GM12878 (cell line): ENCODE measurements at regions not wholly inside any gene's neighbourhood (a gene's known extent, or its start where the extent isn't known, plus 50 kb on each side); places are given as distances from the start of the nearest gene placed in this dataset.

ENCODE experiments used
- ATAC-seq: fragments of 200-7000 bp; cut with Tn5 transposase; 3 replicates; pipeline ENCODE4 v1.9.1; 2020; ENCODE audit warnings: mild to moderate bottlenecking, moderate library complexity
- BruUV-seq: library from RNA; stranded (reverse); fragments of 400-500 nt; replicated peaks from 2 replicates; lab custom pipeline; 2021; lab: Mats Ljungman, UMichigan
- CTCF ChIA-PET: fragments of 300-600 bp; sonication (Branson Sonifier 250); formaldehyde crosslinking; extraction: SDS; loops from one replicate; lab custom pipeline; 2021; ENCODE audit warnings: inconsistent platforms; lab: Yijun Ruan, JAX
- POLR2A ChIA-PET: fragments of 350-600 bp; formaldehyde crosslinking; extraction: SDS; loops from one replicate; lab custom pipeline; 2021; ENCODE audit warnings: inconsistent platforms; lab: Charles Lee
- RAD21 ChIA-PET: fragments of 300-600 bp; sonication (Branson Sonifier 250); formaldehyde crosslinking; loops from one replicate; lab custom pipeline; 2023; ENCODE audit warnings: antibody characterized with exemption; ENCODE audit not compliant: unreplicated experiment; lab: Charles Lee
- SMC1A ChIA-PET: fragments of 300-600 bp; sonication (Branson Sonifier 250); formaldehyde crosslinking; loops from one replicate; lab custom pipeline; 2023; ENCODE audit not compliant: unreplicated experiment, uncharacterized antibody; lab: Charles Lee
- DNase-seq: peaks from one replicate; pipeline ENCODE4 v3.0.0-alpha.2; 2011; ENCODE audit warnings: low read depth, low spot score
- FAIRE-seq: peaks from 3 replicates; lab custom pipeline; 2011; peaks lifted over from hg19 to GRCh38; lab: Jason Lieb, UNC
- H2AFZ ChIP-seq: 2 replicates; pipeline ENCODE4 v1.6.0; 2011; ENCODE audit warnings: low read depth, low read length, control low read depth; ENCODE audit not compliant: control insufficient read depth
- H3K27ac ChIP-seq: 2 replicates; pipeline ENCODE4 v1.5.1; 2011; ENCODE audit warnings: control low read depth; ENCODE audit not compliant: control insufficient read depth, insufficient read depth
- H3K27me3 ChIP-seq, 2 experiments: replicated peaks in 1 of 2; 2 replicates each; pipeline versions ENCODE4 v1.6.0 to v1.6.1; 2011; ENCODE audit warnings: low read length in 1 of 2; ENCODE audit not compliant: control insufficient read depth in 2 of 2, insufficient read depth in 2 of 2
- H3K36me3 ChIP-seq, 2 experiments: 2 replicates each; pipeline ENCODE4 v1.5.1; 2011; ENCODE audit warnings: low read length in 1 of 2; ENCODE audit not compliant: control insufficient read depth in 2 of 2, insufficient read depth in 2 of 2
- H3K4me1 ChIP-seq: 2 replicates; pipeline ENCODE4 v1.6.1; 2011; ENCODE audit warnings: mild to moderate bottlenecking, low read length, moderate library complexity, mixed read lengths; ENCODE audit not compliant: control insufficient read depth, insufficient read depth
- H3K4me2 ChIP-seq: 2 replicates; pipeline ENCODE4 v1.6.0; 2011; ENCODE audit warnings: control low read depth; ENCODE audit not compliant: control insufficient read depth, insufficient read depth
- H3K4me3 ChIP-seq: fragments of 200-600 bp; sonication (generic); 2 replicates; pipeline ENCODE4 v1.5.1; 2016
- H3K79me2 ChIP-seq: 2 replicates; pipeline ENCODE4 v1.6.0; 2011; ENCODE audit warnings: low read length; ENCODE audit not compliant: control insufficient read depth, insufficient read depth
- H3K9ac ChIP-seq: 2 replicates; pipeline ENCODE4 v1.8.0; 2011; ENCODE audit warnings: low read length, control low read depth, mixed read lengths; ENCODE audit not compliant: control insufficient read depth, insufficient read depth
- H3K9me3 ChIP-seq: replicated peaks from 3 replicates; pipeline ENCODE4 v1.5.1; 2011; ENCODE audit warnings: mild to moderate bottlenecking, low read length; ENCODE audit not compliant: control insufficient read depth, insufficient read depth
- H4K20me1 ChIP-seq: 2 replicates; pipeline ENCODE4 v1.6.0; 2011; ENCODE audit not compliant: control insufficient read depth, insufficient read depth
- CEBPB ChIP-seq, 2 experiments: fragments of 150-350 bp in 1 of 2; IDR thresholded peaks; 2 replicates each; pipeline ENCODE4 v1.6.1; 2012 to 2014; ENCODE audit warnings: low read depth in 2 of 2, low read length in 2 of 2, borderline replicate concordance in 1 of 2, inconsistent platforms in 1 of 2
- CREM ChIP-seq: IDR thresholded peaks from 2 replicates; pipeline ENCODE4 v1.6.1; 2014; ENCODE audit warnings: antibody characterized with exemption, low read depth
- ETV6 ChIP-seq, 2 experiments: fragments of 450-650 bp in 1 of 2; IDR thresholded peaks in 1 of 2; conservative IDR thresholded peaks in 1 of 2; 2 replicates each; pipeline ENCODE4 v1.6.1; 2014; ENCODE audit warnings: antibody characterized with exemption in 1 of 2, borderline replicate concordance in 1 of 2, low read depth in 1 of 2, mild to moderate bottlenecking in 1 of 2, moderate library complexity in 1 of 2
- GATAD2B ChIP-seq: fragments of 450-650 bp; conservative IDR thresholded peaks from 2 replicates; pipeline ENCODE4 v1.6.1; 2017; ENCODE audit warnings: low read depth, mild to moderate bottlenecking, moderate library complexity
- HDAC6 ChIP-seq: fragments of 200-600 bp; sonication (generic); IDR thresholded peaks from one replicate; pipeline ENCODE4 v1.8.0; 2017; ENCODE audit warnings: antibody characterized with exemption; ENCODE audit not compliant: unreplicated experiment
- JUNB ChIP-seq: IDR thresholded peaks from 2 replicates; pipeline ENCODE4 v1.6.1; 2016; ENCODE audit warnings: antibody characterized with exemption, mild to moderate bottlenecking
- PAX8 ChIP-seq: fragments of 450-650 bp; IDR thresholded peaks from 2 replicates; pipeline ENCODE4 v1.6.1; 2017; ENCODE audit warnings: mild to moderate bottlenecking, moderate library complexity
- RUNX3 ChIP-seq: IDR thresholded peaks from 2 replicates; pipeline ENCODE4 v1.6.1; 2012; ENCODE audit warnings: low read length, inconsistent platforms
- SREBF2 ChIP-seq: IDR thresholded peaks from 2 replicates; pipeline ENCODE4 v1.6.1; 2012; ENCODE audit warnings: mild to moderate bottlenecking, low read length
- ZBED1 ChIP-seq: IDR thresholded peaks from 2 replicates; pipeline ENCODE4 v1.6.1; 2016; ENCODE audit warnings: borderline replicate concordance
- ZNF274 ChIP-seq: IDR thresholded peaks from one replicate; pipeline ENCODE4 v1.8.0; 2011; ENCODE audit not compliant: insufficient read length, insufficient read depth
- WGBS: methylation state at CpG from one replicate; pipeline ENCODE4 v1.1.6; 2016; ENCODE audit warnings: low lambda C conversion rate; ENCODE audit not compliant: insufficient replicate concordance, insufficient coverage; ENCODE audit errors: missing lambda C conversion rate; 5-methylcytosine and 5-hydroxymethylcytosine counted together
- in situ Hi-C: fragments of 300-500 bp; cut with MboI; formaldehyde crosslinking; loops from 9 replicates; pipeline ENCODE4 v1.14.3; 2018; ENCODE audit warnings: mixed read lengths
- intact Hi-C: fragments of 100-400 bp; cut with micrococcal nuclease; formaldehyde crosslinking; loops from one replicate; pipeline ENCODE4 v1.14.2; 2022; ENCODE audit not compliant: unreplicated experiment
- TF ChIP-seq, protein P1 (sequence below): IDR thresholded peaks from 2 replicates; pipeline ENCODE4 v1.6.1; 2011; ENCODE audit warnings: mild to moderate bottlenecking, low read depth, low read length, moderate library complexity; ENCODE audit not compliant: insufficient replicate concordance
- TF ChIP-seq, protein P2 (sequence below): fragments of 450-650 bp; IDR thresholded peaks from 2 replicates; pipeline ENCODE4 v1.6.1; 2017; ENCODE audit warnings: mild to moderate bottlenecking, low read depth, inconsistent platforms; ENCODE audit not compliant: poor library complexity, severe bottlenecking
- TF ChIP-seq, protein P3 (sequence below): fragments of 450-650 bp; IDR thresholded peaks from 2 replicates; pipeline ENCODE4 v1.6.1; 2017; ENCODE audit warnings: mild to moderate bottlenecking, moderate library complexity
- TF ChIP-seq, protein P4 (sequence below): IDR thresholded peaks from 2 replicates; pipeline ENCODE4 v1.6.1; 2011; ENCODE audit warnings: borderline replicate concordance, low read depth, mild to moderate bottlenecking, moderate library complexity, mixed read lengths, low read length; ENCODE audit not compliant: insufficient read depth; ENCODE audit errors: extremely low read length

DNA sequence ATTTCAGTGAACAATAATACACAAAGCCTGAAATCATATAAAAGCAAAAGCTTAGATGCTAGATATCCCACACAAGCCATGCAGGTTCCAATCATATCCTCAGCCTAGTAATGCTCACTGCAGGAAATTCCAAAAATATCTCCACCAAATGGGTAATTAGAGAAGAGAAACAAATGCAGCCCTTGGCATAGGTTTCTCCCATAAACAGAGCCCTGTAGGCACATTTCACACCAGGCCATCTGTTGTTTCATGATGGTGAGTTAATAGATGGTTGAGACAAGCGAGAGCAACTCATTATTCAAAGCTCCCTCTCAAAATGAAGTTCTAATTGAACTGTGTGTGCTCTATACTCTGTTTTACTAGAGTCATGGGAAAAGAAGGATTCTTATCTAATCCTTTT is 154.6 kb upstream of the TRPC6 start (continued):
- no peak for TF ChIP-seq SREBF2
- TF ChIP-seq CREM = no peak
- TF ChIP-seq, protein P1, sequence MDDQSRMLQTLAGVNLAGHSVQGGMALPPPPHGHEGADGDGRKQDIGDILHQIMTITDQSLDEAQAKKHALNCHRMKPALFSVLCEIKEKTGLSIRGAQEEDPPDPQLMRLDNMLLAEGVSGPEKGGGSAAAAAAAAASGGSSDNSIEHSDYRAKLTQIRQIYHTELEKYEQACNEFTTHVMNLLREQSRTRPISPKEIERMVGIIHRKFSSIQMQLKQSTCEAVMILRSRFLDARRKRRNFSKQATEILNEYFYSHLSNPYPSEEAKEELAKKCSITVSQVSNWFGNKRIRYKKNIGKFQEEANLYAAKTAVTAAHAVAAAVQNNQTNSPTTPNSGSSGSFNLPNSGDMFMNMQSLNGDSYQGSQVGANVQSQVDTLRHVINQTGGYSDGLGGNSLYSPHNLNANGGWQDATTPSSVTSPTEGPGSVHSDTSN = no peak
- TF ChIP-seq, all 136 proteins: peak for 0

DNA sequence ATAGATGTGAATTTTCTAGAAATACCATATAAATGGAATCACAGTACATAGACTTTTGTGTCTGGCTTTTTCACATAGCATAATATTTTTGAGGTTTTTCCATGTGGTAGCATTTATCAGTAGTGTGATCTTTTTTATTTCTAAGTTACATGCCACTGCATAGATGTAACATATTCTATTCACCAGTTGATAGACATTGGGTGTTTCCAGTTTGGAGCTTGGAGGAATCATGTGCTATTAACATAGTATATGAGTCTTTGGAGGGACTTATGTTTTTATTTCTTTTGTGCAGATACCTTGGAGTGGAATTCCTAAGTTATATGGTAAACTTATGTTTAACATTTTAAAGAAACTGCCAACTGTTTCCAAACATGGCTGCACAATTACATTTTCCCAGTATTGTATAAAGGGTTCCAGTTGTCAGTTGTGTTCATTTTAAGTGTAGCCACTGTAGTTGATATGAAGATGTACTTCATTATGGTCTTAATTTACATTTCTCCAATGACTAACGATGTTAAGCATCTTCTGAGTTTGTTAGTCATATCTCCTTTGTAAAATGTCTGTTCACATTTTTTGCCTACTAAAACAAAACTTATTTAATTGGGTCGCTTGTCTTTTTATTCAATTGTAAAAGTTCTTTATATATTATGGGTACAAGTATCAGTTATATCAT is 145.7 kb upstream of the TRPC6 start:
- no peak overlapping the region for H3K9ac ChIP-seq
- BruUV-seq = no TSS peak
- no peak overlapping the region for H3K4me3 ChIP-seq
- H3K4me2 ChIP-seq = no peak overlapping the region
- WGBS = 3% methylated on average over 2 of the region's 2 CpGs
- H2AFZ ChIP-seq = no peak overlapping the region
- no peaks in the 10 kb centered on the region for H3K36me3 ChIP-seq
- H4K20me1 ChIP-seq = no peaks in the 10 kb centered on the region
- TF ChIP-seq HDAC6 (no peak), ZBED1 (no peak), RUNX3 (no peak), ZNF274 (no peak), PAX8 (no peak), GATAD2B (no peak), ETV6 (conservative IDR thresholded peaks at IDR 0.05 in 1 of 2, IDR thresholded peaks at IDR 0.05 in 1 of 2; ENCODE audit: borderline replicate concordance in 1 of 2, low read depth in 1 of 2) (no peak), JUNB (no peak), CEBPB (IDR thresholded peaks at IDR 0.05; ENCODE audit: borderline replicate concordance in 1 of 2, low read depth in 2 of 2, low read length in 2 of 2) (no peak)
- TF ChIP-seq, protein P2, sequence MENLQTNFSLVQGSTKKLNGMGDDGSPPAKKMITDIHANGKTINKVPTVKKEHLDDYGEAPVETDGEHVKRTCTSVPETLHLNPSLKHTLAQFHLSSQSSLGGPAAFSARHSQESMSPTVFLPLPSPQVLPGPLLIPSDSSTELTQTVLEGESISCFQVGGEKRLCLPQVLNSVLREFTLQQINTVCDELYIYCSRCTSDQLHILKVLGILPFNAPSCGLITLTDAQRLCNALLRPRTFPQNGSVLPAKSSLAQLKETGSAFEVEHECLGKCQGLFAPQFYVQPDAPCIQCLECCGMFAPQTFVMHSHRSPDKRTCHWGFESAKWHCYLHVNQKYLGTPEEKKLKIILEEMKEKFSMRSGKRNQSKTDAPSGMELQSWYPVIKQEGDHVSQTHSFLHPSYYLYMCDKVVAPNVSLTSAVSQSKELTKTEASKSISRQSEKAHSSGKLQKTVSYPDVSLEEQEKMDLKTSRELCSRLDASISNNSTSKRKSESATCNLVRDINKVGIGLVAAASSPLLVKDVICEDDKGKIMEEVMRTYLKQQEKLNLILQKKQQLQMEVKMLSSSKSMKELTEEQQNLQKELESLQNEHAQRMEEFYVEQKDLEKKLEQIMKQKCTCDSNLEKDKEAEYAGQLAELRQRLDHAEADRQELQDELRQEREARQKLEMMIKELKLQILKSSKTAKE = no peak
- TF ChIP-seq, protein P3, sequence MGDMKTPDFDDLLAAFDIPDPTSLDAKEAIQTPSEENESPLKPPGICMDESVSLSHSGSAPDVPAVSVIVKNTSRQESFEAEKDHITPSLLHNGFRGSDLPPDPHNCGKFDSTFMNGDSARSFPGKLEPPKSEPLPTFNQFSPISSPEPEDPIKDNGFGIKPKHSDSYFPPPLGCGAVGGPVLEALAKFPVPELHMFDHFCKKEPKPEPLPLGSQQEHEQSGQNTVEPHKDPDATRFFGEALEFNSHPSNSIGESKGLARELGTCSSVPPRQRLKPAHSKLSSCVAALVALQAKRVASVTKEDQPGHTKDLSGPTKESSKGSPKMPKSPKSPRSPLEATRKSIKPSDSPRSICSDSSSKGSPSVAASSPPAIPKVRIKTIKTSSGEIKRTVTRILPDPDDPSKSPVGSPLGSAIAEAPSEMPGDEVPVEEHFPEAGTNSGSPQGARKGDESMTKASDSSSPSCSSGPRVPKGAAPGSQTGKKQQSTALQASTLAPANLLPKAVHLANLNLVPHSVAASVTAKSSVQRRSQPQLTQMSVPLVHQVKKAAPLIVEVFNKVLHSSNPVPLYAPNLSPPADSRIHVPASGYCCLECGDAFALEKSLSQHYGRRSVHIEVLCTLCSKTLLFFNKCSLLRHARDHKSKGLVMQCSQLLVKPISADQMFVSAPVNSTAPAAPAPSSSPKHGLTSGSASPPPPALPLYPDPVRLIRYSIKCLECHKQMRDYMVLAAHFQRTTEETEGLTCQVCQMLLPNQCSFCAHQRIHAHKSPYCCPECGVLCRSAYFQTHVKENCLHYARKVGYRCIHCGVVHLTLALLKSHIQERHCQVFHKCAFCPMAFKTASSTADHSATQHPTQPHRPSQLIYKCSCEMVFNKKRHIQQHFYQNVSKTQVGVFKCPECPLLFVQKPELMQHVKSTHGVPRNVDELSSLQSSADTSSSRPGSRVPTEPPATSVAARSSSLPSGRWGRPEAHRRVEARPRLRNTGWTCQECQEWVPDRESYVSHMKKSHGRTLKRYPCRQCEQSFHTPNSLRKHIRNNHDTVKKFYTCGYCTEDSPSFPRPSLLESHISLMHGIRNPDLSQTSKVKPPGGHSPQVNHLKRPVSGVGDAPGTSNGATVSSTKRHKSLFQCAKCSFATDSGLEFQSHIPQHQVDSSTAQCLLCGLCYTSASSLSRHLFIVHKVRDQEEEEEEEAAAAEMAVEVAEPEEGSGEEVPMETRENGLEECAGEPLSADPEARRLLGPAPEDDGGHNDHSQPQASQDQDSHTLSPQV = no peak
- TF ChIP-seq, protein P4, sequence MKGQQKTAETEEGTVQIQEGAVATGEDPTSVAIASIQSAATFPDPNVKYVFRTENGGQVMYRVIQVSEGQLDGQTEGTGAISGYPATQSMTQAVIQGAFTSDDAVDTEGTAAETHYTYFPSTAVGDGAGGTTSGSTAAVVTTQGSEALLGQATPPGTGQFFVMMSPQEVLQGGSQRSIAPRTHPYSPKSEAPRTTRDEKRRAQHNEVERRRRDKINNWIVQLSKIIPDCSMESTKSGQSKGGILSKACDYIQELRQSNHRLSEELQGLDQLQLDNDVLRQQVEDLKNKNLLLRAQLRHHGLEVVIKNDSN = no peak
- H3K4me1 ChIP-seq = no peaks in the 10 kb centered on the region
- RAD21 ChIA-PET = no interaction called here
- no peak for ATAC-seq
- H3K9me3 ChIP-seq = no peaks in the 10 kb centered on the region
- H3K27me3 ChIP-seq = no peaks in the 10 kb centered on the region
- FAIRE-seq = no peak
- no peak for DNase-seq
- CTCF ChIA-PET = no interaction called here
- intact Hi-C loops = no loop called here
- SMC1A ChIA-PET = no interaction called here
- no peak overlapping the region for H3K27ac ChIP-seq
- POLR2A ChIA-PET = no interaction called here
- in situ Hi-C loops = no loop called here
- no peaks in the 10 kb centered on the region for H3K79me2 ChIP-seq
